H1 (cell line): ENCODE measurements at regions not wholly inside any gene's neighbourhood (a gene's known extent, or its start where the extent isn't known, plus 50 kb on each side); places are given as distances from the start of the nearest gene placed in this dataset.
"Not testable (repeated sequence)": the region's sequence is repeated elsewhere in the genome, so short reads cannot be mapped to it uniquely, and the experiment has no call there.

Experiments used
- CTCF ChIA-PET: fragments of 300-600 bp; sonication (Branson Sonifier 250); formaldehyde crosslinking; loops from one replicate; lab custom pipeline; 2021; ENCODE audit not compliant: partially characterized antibody; lab: Charles Lee
- POLR2A ChIA-PET: fragments of 300-600 bp; sonication (Branson Sonifier 250); formaldehyde crosslinking; loops from one replicate; lab custom pipeline; 2021; ENCODE audit warnings: inconsistent platforms; ENCODE audit not compliant: partially characterized antibody; lab: Charles Lee
- DNase-seq, 2 experiments: peaks; one replicate each; pipeline versions ENCODE4 v3.0.0 to v3.0.0-alpha.2; 2010 to 2022; ENCODE audit warnings: low spot score in 2 of 2, low read depth in 1 of 2, mixed read lengths in 1 of 2
- FAIRE-seq: peaks from 2 replicates; lab custom pipeline; 2011; peaks lifted over from hg19 to GRCh38; lab: Jason Lieb, UNC
- H2AFZ ChIP-seq: 2 replicates; pipeline ENCODE4 v1.8.1; 2012; ENCODE audit warnings: low read length, inconsistent platforms
- H2AK5ac ChIP-seq: 2 replicates; pipeline ENCODE4 v1.6.1; 2013; ENCODE audit warnings: low read depth, low read length
- H2BK120ac ChIP-seq: replicated peaks from 2 replicates; pipeline ENCODE3; 2013; ENCODE audit warnings: low read depth, low read length, inconsistent platforms
- H2BK12ac ChIP-seq: 2 replicates; pipeline ENCODE4 v1.6.1; 2013; ENCODE audit warnings: low read depth, low read length
- H2BK15ac ChIP-seq: 2 replicates; pipeline ENCODE4 v1.6.1; 2013; ENCODE audit warnings: low read length
- H2BK20ac ChIP-seq: 2 replicates; pipeline ENCODE4 v1.6.1; 2013; ENCODE audit warnings: low read length
- H2BK5ac ChIP-seq: 2 replicates; pipeline ENCODE4 v1.6.1; 2013; ENCODE audit warnings: low read depth, low read length
- H3K14ac ChIP-seq: 2 replicates; pipeline ENCODE4 v1.6.1; 2013; ENCODE audit warnings: inconsistent platforms; ENCODE audit not compliant: insufficient read length
- H3K18ac ChIP-seq: 2 replicates; pipeline ENCODE4 v1.6.1; 2013; ENCODE audit warnings: low read length; ENCODE audit errors: extremely low read depth
- H3K23ac ChIP-seq: 2 replicates; pipeline ENCODE4 v1.6.1; 2013; ENCODE audit warnings: inconsistent platforms; ENCODE audit not compliant: insufficient read length
- H3K23me2 ChIP-seq: 2 replicates; pipeline ENCODE4 v1.6.1; 2013; ENCODE audit warnings: low read depth, low read length
- H3K27ac ChIP-seq: 2 replicates; pipeline ENCODE4 v1.6.1; 2011; ENCODE audit warnings: low read depth, low read length, inconsistent platforms
- H3K27me3 ChIP-seq, 4 experiments: replicated peaks in 1 of 4; 1 replicate in 1 of 4; 2 replicates in 3 of 4; pipeline versions ENCODE4 v1.6.1 to v1.8.1; 2011 to 2013; ENCODE audit warnings: low read length in 3 of 4, mild to moderate bottlenecking in 3 of 4, inconsistent platforms in 2 of 4, mixed read lengths in 2 of 4, moderate library complexity in 1 of 4; ENCODE audit not compliant: control insufficient read depth in 3 of 4, insufficient read depth in 3 of 4; ENCODE audit errors: extremely low read depth in 1 of 4
- H3K36me3 ChIP-seq, 4 experiments: 2 replicates each; pipeline versions ENCODE4 v1.6.1 to v1.8.1; 2011 to 2013; ENCODE audit warnings: mild to moderate bottlenecking in 4 of 4, low read length in 3 of 4, moderate library complexity in 2 of 4, control low read depth in 1 of 4, inconsistent platforms in 1 of 4; ENCODE audit not compliant: insufficient read depth in 4 of 4, control insufficient read depth in 2 of 4
- H3K4ac ChIP-seq: replicated peaks from 2 replicates; pipeline ENCODE3; 2013; ENCODE audit warnings: low read length, low read depth, mixed read lengths, inconsistent platforms; ENCODE audit not compliant: insufficient read length
- H3K4me1 ChIP-seq, 4 experiments: replicated peaks in 1 of 4; 1 replicate in 1 of 4; 2 replicates in 3 of 4; pipeline versions ENCODE4 v1.6.1 to v1.8.1; 2011 to 2013; ENCODE audit warnings: low read length in 3 of 4, inconsistent platforms in 2 of 4, mixed read lengths in 1 of 4; ENCODE audit not compliant: insufficient read depth in 4 of 4, control insufficient read depth in 3 of 4
- H3K4me2 ChIP-seq, 2 experiments: 2 replicates each; pipeline versions ENCODE4 v1.6.1 to v1.8.1; 2011 to 2013; ENCODE audit warnings: low read depth in 2 of 2, low read length in 2 of 2, control low read depth in 1 of 2, inconsistent platforms in 1 of 2, mild to moderate bottlenecking in 1 of 2; ENCODE audit not compliant: insufficient read depth in 1 of 2
- H3K4me3 ChIP-seq, 4 experiments: fragments of 200-600, 300-600 bp in 1 of 4; sonication (generic), shearing (Covaris generic), sonication (Bioruptor Twin) in 1 of 4; 2 replicates each; pipeline versions ENCODE4 v1.5.1 to v1.8.1; 2011 to 2016; ENCODE audit warnings: low read length in 4 of 4, low read depth in 3 of 4, control low read depth in 2 of 4, inconsistent platforms in 2 of 4, mild to moderate bottlenecking in 2 of 4, mixed read lengths in 1 of 4, moderate library complexity in 1 of 4; ENCODE audit not compliant: insufficient read depth in 2 of 4; ENCODE audit errors: extremely low read depth in 1 of 4
- H3K56ac ChIP-seq: replicated peaks from 2 replicates; pipeline ENCODE3; 2013; ENCODE audit warnings: low read depth, mild to moderate bottlenecking, mixed read lengths, low read length, inconsistent platforms; ENCODE audit not compliant: insufficient read length
- H3K79me1 ChIP-seq: 2 replicates; pipeline ENCODE4 v1.6.1; 2013; ENCODE audit warnings: low read depth, low read length, control low read depth
- H3K79me2 ChIP-seq, 2 experiments: 2 replicates each; pipeline versions ENCODE4 v1.6.1 to v1.8.1; 2012 to 2013; ENCODE audit warnings: low read length in 2 of 2, mild to moderate bottlenecking in 2 of 2, inconsistent platforms in 1 of 2; ENCODE audit not compliant: insufficient read depth in 2 of 2, control insufficient read depth in 1 of 2
- H3K9ac ChIP-seq, 4 experiments: replicated peaks in 1 of 4; 1 replicate in 1 of 4; 2 replicates in 3 of 4; pipeline versions ENCODE4 v1.6.1 to v1.8.1; 2011 to 2013; ENCODE audit warnings: low read depth in 3 of 4, low read length in 3 of 4, control low read depth in 2 of 4, mild to moderate bottlenecking in 2 of 4, moderate library complexity in 2 of 4, inconsistent platforms in 1 of 4; ENCODE audit errors: extremely low read depth in 1 of 4
- H3K9me3 ChIP-seq, 2 experiments: 2 replicates each; pipeline versions ENCODE4 v1.6.1 to v1.8.1; 2012 to 2013; ENCODE audit warnings: mild to moderate bottlenecking in 2 of 2, moderate library complexity in 2 of 2, control low read depth in 1 of 2, inconsistent platforms in 1 of 2, low read depth in 1 of 2, low read length in 1 of 2, mixed read lengths in 1 of 2; ENCODE audit not compliant: insufficient read depth in 2 of 2
- H4K20me1 ChIP-seq, 2 experiments: replicated peaks in 1 of 2; 2 replicates each; pipeline versions ENCODE3 to v1.8.1; 2011 to 2013; ENCODE audit warnings: inconsistent platforms in 2 of 2, low read length in 2 of 2, mild to moderate bottlenecking in 1 of 2; ENCODE audit not compliant: insufficient read depth in 2 of 2, control insufficient read depth in 1 of 2
- H4K5ac ChIP-seq: 2 replicates; pipeline ENCODE4 v1.6.1; 2013; ENCODE audit warnings: low read length, low read depth, mixed read lengths, inconsistent platforms; ENCODE audit not compliant: insufficient read length
- H4K8ac ChIP-seq: 2 replicates; pipeline ENCODE4 v1.8.0; 2013; ENCODE audit warnings: mild to moderate bottlenecking, moderate library complexity, low read length, inconsistent platforms; ENCODE audit not compliant: insufficient read depth; ENCODE audit errors: extremely low read depth
- H4K91ac ChIP-seq: replicated peaks from 2 replicates; pipeline ENCODE3; 2013; ENCODE audit warnings: low read length, mixed read lengths, inconsistent platforms; ENCODE audit not compliant: insufficient read length
- WGBS, 2 experiments: shearing (Covaris generic) in 1 of 2; methylation state at CpG; one replicate each; pipeline versions ENCODE4 v1.1.6 to v1.1.7; 2013 to 2015; ENCODE audit warnings: low lambda C conversion rate in 2 of 2, mixed read lengths in 2 of 2, inconsistent platforms in 1 of 2, low coverage in 1 of 2, missing lambda C conversion rate in 1 of 2; ENCODE audit not compliant: insufficient replicate concordance in 2 of 2, insufficient coverage in 1 of 2, insufficient read length in 1 of 2; ENCODE audit errors: extremely low coverage in 1 of 2, missing lambda C conversion rate in 1 of 2; 5-methylcytosine and 5-hydroxymethylcytosine counted together

DNA sequence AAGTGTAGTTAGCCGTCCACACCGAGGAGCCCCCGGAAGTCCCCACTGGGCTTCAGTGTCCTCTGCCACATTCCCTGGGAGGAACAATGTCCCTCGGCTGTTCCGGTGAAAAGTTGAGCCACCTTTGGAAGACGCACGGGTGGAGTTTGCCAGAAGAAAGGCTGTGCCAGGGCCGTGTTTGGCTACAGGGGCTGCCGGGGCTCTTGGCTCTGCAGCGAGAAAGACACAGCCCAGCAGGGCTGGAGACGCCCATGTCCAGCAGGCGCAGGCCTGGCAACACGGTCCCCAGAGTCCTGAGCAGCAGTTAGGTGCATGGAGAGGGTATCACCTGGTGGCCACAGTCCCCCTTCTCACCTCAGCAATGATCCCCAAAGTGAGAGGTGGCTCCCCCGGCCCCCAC is 5486.2 kb upstream of the TPTE start:
- no CpG with 5 or more reads among the region's 14 CpGs for whole genome bisulfite sequencing, 2 experiments
- FAIRE-seq, H3K4ac ChIP-seq: not testable (repeated sequence)

DNA sequence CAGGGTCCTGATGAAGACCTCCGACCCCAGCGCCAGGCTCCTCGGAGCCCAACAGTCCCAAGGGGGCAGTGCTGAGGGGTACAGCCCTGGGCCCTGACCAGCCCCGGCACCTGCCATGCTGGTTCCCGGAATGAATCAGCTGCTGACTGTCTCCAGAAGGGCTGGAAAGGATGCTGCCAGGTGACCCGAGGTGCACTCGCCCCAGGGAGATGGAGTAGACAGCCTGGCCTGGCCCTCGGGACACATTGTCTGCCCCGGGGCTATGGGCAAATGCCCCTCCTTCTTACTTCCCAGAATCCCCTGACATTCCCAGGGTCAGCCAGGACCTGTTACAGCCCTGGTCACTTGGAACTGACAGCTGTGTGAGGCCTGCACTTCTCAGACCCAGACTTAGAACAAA is 5485.8 kb upstream of the TPTE start:
- WGBS, 2 experiments = no CpG with 5 or more reads among the region's 9 CpGs
- H3K79me2 ChIP-seq, POLR2A ChIA-PET, H2AK5ac ChIP-seq, H3K4me1 ChIP-seq, H2BK5ac ChIP-seq, DNase-seq, H3K14ac ChIP-seq, H2AFZ ChIP-seq, H3K36me3 ChIP-seq, H2BK20ac ChIP-seq, H3K23me2 ChIP-seq, H2BK12ac ChIP-seq, H3K23ac ChIP-seq, CTCF ChIA-PET, H4K8ac ChIP-seq, H3K4me3 ChIP-seq, H4K91ac ChIP-seq, H4K5ac ChIP-seq, H2BK120ac ChIP-seq, H3K9ac ChIP-seq, H3K79me1 ChIP-seq, H4K20me1 ChIP-seq, FAIRE-seq, H3K56ac ChIP-seq, H2BK15ac ChIP-seq, H3K27ac ChIP-seq, H3K27me3 ChIP-seq, H3K4me2 ChIP-seq, H3K4ac ChIP-seq, H3K9me3 ChIP-seq, H3K18ac ChIP-seq: not testable (repeated sequence)

More for the DNA sequence above, 5486.2 kb upstream of the TPTE start:
- H3K4me1 ChIP-seq, H4K20me1 ChIP-seq, H3K23ac ChIP-seq, H3K23me2 ChIP-seq, POLR2A ChIA-PET, H4K91ac ChIP-seq, H3K56ac ChIP-seq, H3K4me2 ChIP-seq, H2BK12ac ChIP-seq, H3K18ac ChIP-seq, H2BK15ac ChIP-seq, H3K9me3 ChIP-seq, H3K36me3 ChIP-seq, CTCF ChIA-PET, H2BK5ac ChIP-seq, H2BK120ac ChIP-seq, H4K8ac ChIP-seq, H2BK20ac ChIP-seq, H3K9ac ChIP-seq, H3K27me3 ChIP-seq, H3K27ac ChIP-seq, H3K79me2 ChIP-seq, DNase-seq, H4K5ac ChIP-seq, H3K79me1 ChIP-seq, H2AFZ ChIP-seq, H2AK5ac ChIP-seq, H3K14ac ChIP-seq, H3K4me3 ChIP-seq: not testable (repeated sequence)
